HUES64 (cell line): ENCODE measurements at regions not wholly inside any gene's neighbourhood (a gene's known extent, or its start where the extent isn't known, plus 50 kb on each side); places are given as distances from the start of the nearest gene placed in this dataset.
"Not testable (repeated sequence)": the region's sequence is repeated elsewhere in the genome, so short reads cannot be mapped to it uniquely, and the experiment has no call there.

Source experiments
- H3K27ac ChIP-seq: 2 replicates; pipeline ENCODE4 v1.7.0; 2013; ENCODE audit warnings: low read depth, low read length, inconsistent platforms
- H3K27me3 ChIP-seq: 2 replicates; pipeline ENCODE4 v1.6.1; 2013; ENCODE audit warnings: mild to moderate bottlenecking, low read length; ENCODE audit not compliant: insufficient read depth
- H3K36me3 ChIP-seq: 2 replicates; pipeline ENCODE4 v1.6.1; 2013; ENCODE audit warnings: mild to moderate bottlenecking, low read length; ENCODE audit not compliant: insufficient read depth
- H3K4me1 ChIP-seq: 2 replicates; pipeline ENCODE4 v1.6.1; 2013; ENCODE audit warnings: mild to moderate bottlenecking, low read length, moderate library complexity; ENCODE audit not compliant: insufficient read depth
- H3K4me3 ChIP-seq: 2 replicates; pipeline ENCODE4 v1.5.1; 2013; ENCODE audit warnings: mild to moderate bottlenecking, low read length, moderate library complexity
- H3K9ac ChIP-seq: 2 replicates; pipeline ENCODE4 v1.6.1; 2013; ENCODE audit warnings: mild to moderate bottlenecking, low read depth, low read length
- H3K9me3 ChIP-seq: 2 replicates; pipeline ENCODE4 v1.6.1; 2013; ENCODE audit warnings: low read depth, low read length; ENCODE audit not compliant: insufficient read depth
- WGBS: fragments of 150-250, 120-280 bp; methylation state at CpG from one replicate; pipeline ENCODE4 v1.1.7; 2013; ENCODE audit warnings: missing lambda C conversion rate; 5-methylcytosine and 5-hydroxymethylcytosine counted together

- no peak overlapping the region for H3K27ac ChIP-seq
- no peak overlapping the region for H3K9ac ChIP-seq
- 77% methylated on average over 5 of the region's 5 CpGs for WGBS
- H3K4me1 ChIP-seq, result no peaks in the 10 kb centered on the region
- no peaks in the 10 kb centered on the region for H3K27me3 ChIP-seq
- H3K4me3 ChIP-seq, result no peak overlapping the region
- H3K36me3 ChIP-seq, result no peaks in the 10 kb centered on the region
- H3K9me3 ChIP-seq, result no peaks in the 10 kb centered on the region
These were observed 177.7 kb downstream of the BTBD3 start for GRCh38 chr20:12095180-12095920.

DNA sequence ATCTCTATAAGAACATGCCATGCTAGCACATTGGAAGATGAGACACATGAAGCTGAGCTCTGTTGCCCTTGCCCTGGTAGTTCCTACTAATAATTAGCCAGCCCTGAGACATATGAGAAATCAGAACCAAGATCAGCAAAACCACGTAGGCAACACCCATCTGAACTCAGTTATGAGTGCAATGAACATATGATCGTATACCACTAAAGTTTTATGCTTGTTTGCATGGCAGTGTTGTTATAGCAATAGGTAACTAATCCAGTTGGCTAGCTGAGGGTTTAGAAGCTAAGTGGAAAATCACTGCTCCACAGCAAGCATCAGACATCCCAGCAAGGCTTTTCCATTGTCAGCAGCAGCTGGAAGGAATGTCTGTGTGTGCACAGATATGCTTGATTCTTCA is 180.7 kb downstream of the BTBD3 start:
- H3K27me3 ChIP-seq, result no peaks in the 10 kb centered on the region
- H3K9me3 ChIP-seq, result no peaks in the 10 kb centered on the region
- H3K27ac ChIP-seq, result no peak overlapping the region
- H3K9ac ChIP-seq, result no peak overlapping the region
- H3K36me3 ChIP-seq, result no peaks in the 10 kb centered on the region
- WGBS, result 93% methylated on average over 2 of the region's 2 CpGs
- no peak overlapping the region for H3K4me3 ChIP-seq
- no peaks in the 10 kb centered on the region for H3K4me1 ChIP-seq

GRCh38 chr20:12108846-12109245 is 191.2 kb downstream of the BTBD3 start:
- H3K27me3 ChIP-seq, result no peaks in the 10 kb centered on the region
- no peaks in the 10 kb centered on the region for H3K4me1 ChIP-seq
- no peak overlapping the region for H3K4me3 ChIP-seq
- WGBS, result 83% methylated on average over 1 of the region's 1 CpG
- no peak overlapping the region for H3K27ac ChIP-seq
- no peak overlapping the region for H3K9ac ChIP-seq
- no peaks in the 10 kb centered on the region for H3K36me3 ChIP-seq
- H3K9me3 ChIP-seq, result no peaks in the 10 kb centered on the region

- no peaks in the 10 kb centered on the region for H3K27me3 ChIP-seq
- H3K9me3 ChIP-seq, result no peaks in the 10 kb centered on the region
- 100% methylated on average over 1 of the region's 3 CpGs for WGBS
- no peaks in the 10 kb centered on the region for H3K4me1 ChIP-seq
- no peak overlapping the region for H3K27ac ChIP-seq
- H3K9ac ChIP-seq, result no peak overlapping the region
- no peak overlapping the region for H3K4me3 ChIP-seq
- no peaks in the 10 kb centered on the region for H3K36me3 ChIP-seq
These were observed 192.6 kb downstream of the BTBD3 start for GRCh38 chr20:12110274-12110673.

DNA sequence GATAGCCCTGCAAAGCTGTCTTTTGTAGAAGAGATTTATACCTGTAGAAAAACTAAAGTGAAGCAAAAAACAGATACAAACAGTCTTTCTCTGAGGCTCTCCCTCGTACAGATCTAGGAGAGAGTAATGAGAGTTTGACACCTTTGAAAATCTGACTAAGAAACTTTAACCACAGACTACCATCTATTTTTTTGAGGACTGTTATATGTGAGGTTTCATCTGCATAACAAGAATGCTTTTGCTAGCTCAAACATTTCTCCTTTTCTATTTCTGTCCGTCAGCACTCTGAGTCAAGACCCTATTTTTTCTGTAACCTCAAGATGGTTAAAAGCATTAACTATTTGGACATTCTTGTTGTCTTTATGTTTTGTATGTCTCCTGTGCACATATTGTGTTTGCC is 193.0 kb downstream of the BTBD3 start:
- Histone ChIP-seq H3K36me3 (no peaks in the 10 kb centered on the region), H3K9me3 (no peaks in the 10 kb centered on the region), H3K27me3 (no peaks in the 10 kb centered on the region), H3K27ac (no peak overlapping the region), H3K4me1 (no peaks in the 10 kb centered on the region), H3K9ac (no peak overlapping the region), H3K4me3 (no peak overlapping the region)
- 89% methylated on average over 1 of the region's 2 CpGs for WGBS

- no peak overlapping the region for H3K9ac ChIP-seq
- WGBS, result 95% methylated on average over 2 of the region's 3 CpGs
- no peak overlapping the region for H3K4me3 ChIP-seq
- no peaks in the 10 kb centered on the region for H3K4me1 ChIP-seq
- no peak overlapping the region for H3K27ac ChIP-seq
- H3K27me3 ChIP-seq, result no peaks in the 10 kb centered on the region
- H3K9me3 ChIP-seq, result no peaks in the 10 kb centered on the region
- no peaks in the 10 kb centered on the region for H3K36me3 ChIP-seq
These were observed 193.9 kb downstream of the BTBD3 start for GRCh38 chr20:12111431-12112088.

GRCh38 chr20:12112089-12112474 is 194.4 kb downstream of the BTBD3 start:
- H3K36me3 ChIP-seq, result no peaks in the 10 kb centered on the region
- no peaks in the 10 kb centered on the region for H3K27me3 ChIP-seq
- no peaks in the 10 kb centered on the region for H3K9me3 ChIP-seq
- no peaks in the 10 kb centered on the region for H3K4me1 ChIP-seq
- no peak overlapping the region for H3K27ac ChIP-seq
- H3K4me3 ChIP-seq, result no peak overlapping the region
- 97% methylated on average over 4 of the region's 4 CpGs for WGBS
- no peak overlapping the region for H3K9ac ChIP-seq

DNA sequence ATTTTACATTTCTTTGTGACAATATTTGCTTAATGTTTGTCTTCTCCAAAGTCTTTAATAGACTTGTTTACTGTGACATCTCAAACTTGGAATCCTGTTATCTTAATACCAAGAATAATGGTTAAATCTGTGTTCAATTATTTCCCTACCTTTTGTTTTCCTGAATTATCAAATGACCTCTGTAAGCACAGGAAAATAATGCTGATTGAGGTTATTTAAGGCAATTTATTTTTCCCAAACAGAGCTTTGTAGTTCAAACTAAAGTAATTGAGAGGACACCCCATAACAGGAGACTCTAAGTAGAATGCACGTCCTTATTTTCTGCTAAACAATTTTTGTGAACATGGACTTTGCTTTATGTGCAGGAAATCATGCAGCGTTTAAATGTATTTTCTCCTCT is 195.0 kb downstream of the BTBD3 start:
- Histone ChIP-seq H3K9me3 (no peaks in the 10 kb centered on the region), H3K9ac (no peak overlapping the region), H3K27ac (no peak overlapping the region), H3K36me3 (no peaks in the 10 kb centered on the region), H3K4me1 (no peaks in the 10 kb centered on the region), H3K27me3 (no peaks in the 10 kb centered on the region), H3K4me3 (no peak overlapping the region)
- 98% methylated on average over 2 of the region's 2 CpGs for WGBS

- Histone ChIP-seq H3K4me3 (no peak overlapping the region), H3K9me3 (no peaks in the 10 kb centered on the region), H3K27me3 (no peaks in the 10 kb centered on the region), H3K36me3 (no peaks in the 10 kb centered on the region), H3K9ac (no peak overlapping the region), H3K27ac (no peak overlapping the region), H3K4me1 (no peaks in the 10 kb centered on the region)
- WGBS, result 100% methylated on average over 2 of the region's 3 CpGs
These were observed 195.4 kb downstream of the BTBD3 start for GRCh38 chr20:12113075-12113467.

GRCh38 chr20:12113468-12114371 is 196.0 kb downstream of the BTBD3 start:
- Histone ChIP-seq H3K4me3 (no peak overlapping the region), H3K9me3 (no peaks in the 10 kb centered on the region), H3K4me1 (no peaks in the 10 kb centered on the region), H3K27ac (no peak overlapping the region), H3K36me3 (no peaks in the 10 kb centered on the region), H3K9ac (no peak overlapping the region), H3K27me3 (no peaks in the 10 kb centered on the region)
- WGBS, result 94% methylated on average over 9 of the region's 10 CpGs

DNA sequence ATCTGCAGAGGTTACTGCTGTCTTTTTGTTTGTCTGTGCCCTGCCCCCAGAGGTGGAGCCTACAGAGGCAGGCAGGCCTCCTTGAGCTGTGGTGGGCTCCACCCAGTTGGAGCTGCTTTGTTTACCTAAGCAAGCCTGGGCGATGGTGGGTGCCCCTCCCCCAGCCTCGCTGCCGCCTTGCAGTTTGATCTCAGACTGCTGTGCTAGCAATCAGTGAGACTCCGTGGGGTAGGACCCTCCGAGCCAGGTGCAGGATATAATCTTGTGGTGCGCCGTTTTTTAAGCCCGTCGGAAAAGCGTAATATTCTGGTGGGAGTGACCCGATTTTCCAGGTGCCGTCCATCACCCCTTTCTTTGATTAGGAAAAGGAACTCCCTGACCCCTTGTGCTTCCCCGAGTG is 211.4 kb downstream of the BTBD3 start:
- not testable (repeated sequence) for H3K27ac ChIP-seq, H3K9me3 ChIP-seq, H3K4me1 ChIP-seq, H3K9ac ChIP-seq, H3K27me3 ChIP-seq, H3K36me3 ChIP-seq, H3K4me3 ChIP-seq
- WGBS, result 57% methylated on average over 13 of the region's 13 CpGs
